Lower leg skin (tissue), 3 donors: ENCODE measurements at regions not wholly inside any gene's neighbourhood (a gene's known extent, or its start where the extent isn't known, plus 50 kb on each side); places are given as distances from the start of the nearest gene placed in this dataset.

Experiments used
- CTCF ChIP-seq, 3 donors: fragments of 450-650 bp; IDR thresholded peaks; one replicate each; pipeline ENCODE4 v1.5.1; 2016; ENCODE audit warnings: antibody characterized with exemption in 3 of 3, mild to moderate bottlenecking in 3 of 3, moderate library complexity in 2 of 3
- POLR2A ChIP-seq, 2 donors: fragments of 450-650 bp; IDR thresholded peaks; one replicate each; pipeline ENCODE4 v1.6.1; 2016 to 2017; ENCODE audit warnings: antibody characterized with exemption in 2 of 2, mild to moderate bottlenecking in 1 of 2, moderate library complexity in 1 of 2

DNA sequence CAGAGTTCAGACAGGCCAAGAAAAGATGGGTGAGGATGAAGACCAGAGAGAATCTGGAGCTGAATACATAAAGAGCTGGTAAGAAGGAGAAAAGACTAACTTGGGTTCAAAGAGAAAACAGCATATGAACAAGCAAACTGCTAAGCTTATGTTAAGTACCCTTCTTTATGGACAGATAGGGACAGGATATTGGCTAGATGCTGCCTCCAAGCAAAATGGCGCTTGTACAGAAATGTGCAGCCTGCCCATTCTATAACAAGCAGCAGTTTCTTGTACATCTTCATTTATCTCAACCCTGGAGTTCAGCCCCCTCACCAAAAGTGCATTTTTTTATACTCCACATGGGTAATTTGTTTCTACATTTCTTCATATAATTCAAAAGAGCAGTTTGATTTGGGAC lies 184.5 kb downstream of the RMST start:
- TF ChIP-seq CTCF (IDR thresholded peaks at IDR 0.05) (no peak), POLR2A (IDR thresholded peaks at IDR 0.05) (no peak)
